HepG2 (cell line): ENCODE measurements at regions not wholly inside any gene's neighbourhood (a gene's known extent, or its start where the extent isn't known, plus 50 kb on each side); places are given as distances from the start of the nearest gene placed in this dataset.

Source experiments
- ATAC-seq: fragments of 200-7000 bp; cut with Tn5 transposase; 3 replicates; pipeline ENCODE4 v1.9.1; 2020; ENCODE audit warnings: mild to moderate bottlenecking, moderate library complexity
- BruUV-seq: library from RNA; stranded (reverse); fragments of 400-500 nt; replicated peaks from 2 replicates; lab custom pipeline; 2021; lab: Mats Ljungman, UMichigan
- CTCF ChIA-PET: fragments of 300-600 bp; formaldehyde crosslinking; extraction: SDS; loops from one replicate; lab custom pipeline; 2021; ENCODE audit warnings: low total read pairs, inconsistent platforms, low intra/inter-chr PET ratio; lab: Yijun Ruan, JAX
- POLR2A ChIA-PET: fragments of 350-600 bp; sonication (Branson Sonifier 250); formaldehyde crosslinking; loops from one replicate; lab custom pipeline; 2020; ENCODE audit warnings: antibody characterized with exemption, inconsistent platforms; lab: Yijun Ruan, JAX
- DNase-seq: peaks from one replicate; pipeline ENCODE4 v3.0.0-alpha.2; 2015; ENCODE audit warnings: low spot score
- FAIRE-seq: peaks from 3 replicates; lab custom pipeline; 2011; peaks lifted over from hg19 to GRCh38; lab: Jason Lieb, UNC
- H2AFZ ChIP-seq: one replicate; pipeline ENCODE4 v1.6.1; 2011; ENCODE audit warnings: low read length, inconsistent platforms
- H3K27ac ChIP-seq: fragments of 300-600 bp; 3 replicates; pipeline ENCODE4 v1.8.0; 2011; ENCODE audit warnings: mixed run types, mild to moderate bottlenecking, mixed read lengths, low read length, inconsistent platforms; ENCODE audit not compliant: insufficient read depth; ENCODE audit errors: extremely low read length
- H3K27me3 ChIP-seq, 2 experiments: fragments of 200-600 bp in 1 of 2; 2 replicates in 1 of 2; 3 replicates in 1 of 2; pipeline versions ENCODE4 v1.6.0 to v1.8.0; 2011; ENCODE audit warnings: low read length in 2 of 2, mild to moderate bottlenecking in 2 of 2, moderate library complexity in 2 of 2, inconsistent platforms in 1 of 2; ENCODE audit not compliant: insufficient read depth in 2 of 2, control insufficient read depth in 1 of 2
- H3K36me3 ChIP-seq, 2 experiments: fragments of 200-600 bp in 1 of 2; replicated peaks in 1 of 2; 2 replicates in 1 of 2; 3 replicates in 1 of 2; pipeline versions ENCODE4 v1.5.1 to v1.8.0; 2011; ENCODE audit warnings: low read length in 2 of 2, inconsistent platforms in 1 of 2; ENCODE audit not compliant: insufficient read depth in 2 of 2, control insufficient read depth in 1 of 2
- H3K4me1 ChIP-seq: 2 replicates; pipeline ENCODE4 v1.5.1; 2012; ENCODE audit warnings: low read length, inconsistent platforms; ENCODE audit not compliant: insufficient read depth
- H3K4me2 ChIP-seq: 2 replicates; pipeline ENCODE4 v1.6.0; 2011; ENCODE audit warnings: low read depth, low read length, inconsistent platforms
- H3K4me3 ChIP-seq, 3 experiments: fragments of 200-600 bp in 1 of 3; sonication (generic), shearing (Covaris generic) in 1 of 3; replicated peaks in 1 of 3; 2 replicates each; pipeline ENCODE4 v1.5.1; 2011 to 2016; ENCODE audit warnings: low read length in 3 of 3, inconsistent platforms in 2 of 3, low read depth in 2 of 3, mild to moderate bottlenecking in 2 of 3, control low read depth in 1 of 3, mixed read lengths in 1 of 3; ENCODE audit not compliant: insufficient read depth in 1 of 3
- H3K79me2 ChIP-seq: one replicate; pipeline ENCODE4 v1.6.1; 2011; ENCODE audit warnings: low read length, inconsistent platforms; ENCODE audit not compliant: insufficient read depth
- H3K9ac ChIP-seq: 2 replicates; pipeline ENCODE4 v1.6.0; 2011; ENCODE audit warnings: mild to moderate bottlenecking, low read depth, low read length, inconsistent platforms; ENCODE audit not compliant: insufficient read depth
- H3K9me3 ChIP-seq: 2 replicates; pipeline ENCODE4 v1.5.1; 2012; ENCODE audit warnings: mild to moderate bottlenecking, low read length
- H4K20me1 ChIP-seq: 2 replicates; pipeline ENCODE4 v1.6.0; 2011; ENCODE audit warnings: inconsistent platforms, mild to moderate bottlenecking, low read length, moderate library complexity; ENCODE audit not compliant: insufficient read depth
- ARID2 ChIP-seq: sonication (generic); formaldehyde crosslinking; IDR thresholded peaks from 2 replicates; pipeline ENCODE4 v1.8.1; 2022; ENCODE audit warnings: mild to moderate bottlenecking, missing genetic modification reagents, borderline replicate concordance
- ATF7-NPFF ChIP-seq: sonication (generic); formaldehyde crosslinking; IDR thresholded peaks from 2 replicates; pipeline ENCODE4 v1.8.1; 2023; ENCODE audit warnings: mild to moderate bottlenecking, low read depth, missing genetic modification reagents, moderate library complexity
- GTF3A ChIP-seq: sonication (generic); formaldehyde crosslinking; conservative IDR thresholded peaks from 2 replicates; pipeline ENCODE4 v1.4.0; 2020; ENCODE audit warnings: mild to moderate bottlenecking, missing genetic modification reagents
- PAWR ChIP-seq: sonication (generic); formaldehyde crosslinking; IDR thresholded peaks from 2 replicates; pipeline ENCODE4 v1.4.0; 2020; ENCODE audit warnings: missing genetic modification reagents, mild to moderate bottlenecking, borderline replicate concordance
- SRF ChIP-seq: IDR thresholded peaks from 2 replicates; pipeline ENCODE4 v1.6.1; 2011; ENCODE audit warnings: mild to moderate bottlenecking, low read depth, low read length, moderate library complexity
- SRY ChIP-seq: sonication (generic); formaldehyde crosslinking; IDR thresholded peaks from 2 replicates; pipeline ENCODE4 v1.8.0; 2022; ENCODE audit warnings: mild to moderate bottlenecking, missing genetic modification reagents
- TRIM24 ChIP-seq: sonication (generic); formaldehyde crosslinking; IDR thresholded peaks from 2 replicates; pipeline ENCODE4 v1.8.0; 2022; ENCODE audit warnings: mild to moderate bottlenecking, missing genetic modification reagents
- ZNF781 ChIP-seq: sonication (generic); formaldehyde crosslinking; IDR thresholded peaks from 2 replicates; pipeline ENCODE4 v1.5.1; 2020; ENCODE audit warnings: borderline replicate concordance, mild to moderate bottlenecking, missing genetic modification reagents; ENCODE audit errors: not compliant biosample characterization
- WGBS: methylation state at CpG from one replicate; pipeline ENCODE4 v1.1.6; 2017; ENCODE audit warnings: low lambda C conversion rate; 5-methylcytosine and 5-hydroxymethylcytosine counted together
- in situ Hi-C: cut with HindIII; loops from 2 replicates; pipeline ENCODE4 v1.10.0; 2017; ENCODE audit warnings: low pct_unique_long_range_greater_than_20kb; ENCODE audit not compliant: extremely low pct_ligation_motif_present
- intact Hi-C: fragments of 100-400 bp; cut with micrococcal nuclease; formaldehyde crosslinking; loops from one replicate; pipeline ENCODE4 v1.10.0; 2022; ENCODE audit not compliant: unreplicated experiment
- TF ChIP-seq, protein P1 (sequence below): IDR thresholded peaks from 2 replicates; pipeline ENCODE4 v1.6.1; 2016
- TF ChIP-seq, protein P2 (sequence below): sonication (generic); formaldehyde crosslinking; IDR thresholded peaks from 2 replicates; pipeline ENCODE4 v1.9.0; 2021; ENCODE audit warnings: missing genetic modification reagents, borderline replicate concordance
- TF ChIP-seq, protein P3 (sequence below): sonication (generic); formaldehyde crosslinking; IDR thresholded peaks from 2 replicates; pipeline ENCODE4 v1.4.0; 2020; ENCODE audit warnings: missing genetic modification reagents, borderline replicate concordance

DNA sequence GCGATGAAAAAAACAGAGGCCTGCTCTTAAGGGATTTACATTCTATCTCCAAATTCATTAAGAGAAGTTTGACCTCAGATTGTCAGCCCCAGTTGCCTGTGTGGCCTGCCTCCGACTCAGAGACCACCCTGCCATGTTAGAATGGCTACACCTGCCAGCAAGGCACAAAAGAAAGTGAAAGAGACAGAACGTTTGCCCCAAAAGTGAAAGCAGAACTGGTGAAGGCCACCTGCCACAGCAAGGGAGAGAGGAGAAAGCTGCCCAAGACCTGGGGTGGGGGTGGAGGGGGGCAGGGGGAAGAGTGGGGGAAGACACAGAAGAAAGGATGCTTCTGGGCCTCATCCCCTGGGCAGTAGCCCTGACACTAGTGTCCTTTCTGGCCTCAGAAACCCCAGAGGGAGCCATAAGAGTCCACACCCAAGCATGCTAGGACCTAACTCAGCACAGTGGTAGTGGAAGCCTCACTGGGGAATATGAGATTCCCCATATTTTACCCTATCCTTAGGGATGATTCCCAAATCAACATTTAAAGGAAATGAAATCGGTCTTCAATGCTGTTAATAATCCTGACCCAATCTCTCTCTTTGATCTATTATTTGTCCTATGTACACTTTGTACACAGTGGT lies 389.7 kb downstream of the TXNL1 start:
- Histone ChIP-seq H3K9ac (no peak overlapping the region), H3K27me3 (no peaks in the 10 kb centered on the region), H3K9me3 (peaks cover 48% of the 10 kb centered on the region), H3K79me2 (no peaks in the 10 kb centered on the region), H3K4me2 (no peak overlapping the region), H3K27ac (no peak overlapping the region), H3K4me1 (no peaks in the 10 kb centered on the region), H3K4me3 (no peak overlapping the region), H3K36me3 (no peaks in the 10 kb centered on the region), H2AFZ (no peak overlapping the region), H4K20me1 (no peaks in the 10 kb centered on the region)
- in situ Hi-C loops (no loop called here), intact Hi-C loops (no loop called here)
- FAIRE-seq (no peak), DNase-seq (no peak), ATAC-seq (no peak)
- TF ChIP-seq ZNF781 (CRISPR knock-in tag), result no peak
- TF ChIP-seq PAWR, result no peak
- TF ChIP-seq, protein P1, sequence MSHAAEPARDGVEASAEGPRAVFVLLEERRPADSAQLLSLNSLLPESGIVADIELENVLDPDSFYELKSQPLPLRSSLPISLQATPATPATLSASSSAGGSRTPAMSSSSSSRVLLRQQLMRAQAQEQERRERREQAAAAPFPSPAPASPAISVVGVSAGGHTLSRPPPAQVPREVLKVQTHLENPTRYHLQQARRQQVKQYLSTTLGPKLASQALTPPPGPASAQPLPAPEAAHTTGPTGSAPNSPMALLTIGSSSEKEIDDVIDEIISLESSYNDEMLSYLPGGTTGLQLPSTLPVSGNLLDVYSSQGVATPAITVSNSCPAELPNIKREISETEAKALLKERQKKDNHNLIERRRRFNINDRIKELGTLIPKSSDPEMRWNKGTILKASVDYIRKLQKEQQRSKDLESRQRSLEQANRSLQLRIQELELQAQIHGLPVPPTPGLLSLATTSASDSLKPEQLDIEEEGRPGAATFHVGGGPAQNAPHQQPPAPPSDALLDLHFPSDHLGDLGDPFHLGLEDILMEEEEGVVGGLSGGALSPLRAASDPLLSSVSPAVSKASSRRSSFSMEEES (CRISPR knock-in tag), result no peak
- TF ChIP-seq SRF, result no peak
- TF ChIP-seq ARID2 (CRISPR knock-in tag), result no peak
- TF ChIP-seq SRY (CRISPR knock-in tag), result no peak
- no peak for TF ChIP-seq GTF3A (CRISPR knock-in tag)
- TF ChIP-seq, protein P2, sequence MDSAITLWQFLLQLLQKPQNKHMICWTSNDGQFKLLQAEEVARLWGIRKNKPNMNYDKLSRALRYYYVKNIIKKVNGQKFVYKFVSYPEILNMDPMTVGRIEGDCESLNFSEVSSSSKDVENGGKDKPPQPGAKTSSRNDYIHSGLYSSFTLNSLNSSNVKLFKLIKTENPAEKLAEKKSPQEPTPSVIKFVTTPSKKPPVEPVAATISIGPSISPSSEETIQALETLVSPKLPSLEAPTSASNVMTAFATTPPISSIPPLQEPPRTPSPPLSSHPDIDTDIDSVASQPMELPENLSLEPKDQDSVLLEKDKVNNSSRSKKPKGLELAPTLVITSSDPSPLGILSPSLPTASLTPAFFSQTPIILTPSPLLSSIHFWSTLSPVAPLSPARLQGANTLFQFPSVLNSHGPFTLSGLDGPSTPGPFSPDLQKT, result no peak
- no peak for TF ChIP-seq TRIM24 (CRISPR knock-in tag)
- TF ChIP-seq ATF7-NPFF (CRISPR knock-in tag), result no peak
- TF ChIP-seq, protein P3, sequence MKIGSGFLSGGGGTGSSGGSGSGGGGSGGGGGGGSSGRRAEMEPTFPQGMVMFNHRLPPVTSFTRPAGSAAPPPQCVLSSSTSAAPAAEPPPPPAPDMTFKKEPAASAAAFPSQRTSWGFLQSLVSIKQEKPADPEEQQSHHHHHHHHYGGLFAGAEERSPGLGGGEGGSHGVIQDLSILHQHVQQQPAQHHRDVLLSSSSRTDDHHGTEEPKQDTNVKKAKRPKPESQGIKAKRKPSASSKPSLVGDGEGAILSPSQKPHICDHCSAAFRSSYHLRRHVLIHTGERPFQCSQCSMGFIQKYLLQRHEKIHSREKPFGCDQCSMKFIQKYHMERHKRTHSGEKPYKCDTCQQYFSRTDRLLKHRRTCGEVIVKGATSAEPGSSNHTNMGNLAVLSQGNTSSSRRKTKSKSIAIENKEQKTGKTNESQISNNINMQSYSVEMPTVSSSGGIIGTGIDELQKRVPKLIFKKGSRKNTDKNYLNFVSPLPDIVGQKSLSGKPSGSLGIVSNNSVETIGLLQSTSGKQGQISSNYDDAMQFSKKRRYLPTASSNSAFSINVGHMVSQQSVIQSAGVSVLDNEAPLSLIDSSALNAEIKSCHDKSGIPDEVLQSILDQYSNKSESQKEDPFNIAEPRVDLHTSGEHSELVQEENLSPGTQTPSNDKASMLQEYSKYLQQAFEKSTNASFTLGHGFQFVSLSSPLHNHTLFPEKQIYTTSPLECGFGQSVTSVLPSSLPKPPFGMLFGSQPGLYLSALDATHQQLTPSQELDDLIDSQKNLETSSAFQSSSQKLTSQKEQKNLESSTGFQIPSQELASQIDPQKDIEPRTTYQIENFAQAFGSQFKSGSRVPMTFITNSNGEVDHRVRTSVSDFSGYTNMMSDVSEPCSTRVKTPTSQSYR (CRISPR knock-in tag), result no peak
- BruUV-seq, result no TSS peak
- ChIA-PET POLR2A (no interaction called here), CTCF (no interaction called here)
- 12% methylated on average over 4 of the region's 4 CpGs for WGBS
